ENCODE measurements at regions not wholly inside any gene's neighbourhood (a gene's known extent, or its start where the extent isn't known, plus 50 kb on each side); places are given as distances from the start of the nearest gene placed in this dataset.

DNA sequence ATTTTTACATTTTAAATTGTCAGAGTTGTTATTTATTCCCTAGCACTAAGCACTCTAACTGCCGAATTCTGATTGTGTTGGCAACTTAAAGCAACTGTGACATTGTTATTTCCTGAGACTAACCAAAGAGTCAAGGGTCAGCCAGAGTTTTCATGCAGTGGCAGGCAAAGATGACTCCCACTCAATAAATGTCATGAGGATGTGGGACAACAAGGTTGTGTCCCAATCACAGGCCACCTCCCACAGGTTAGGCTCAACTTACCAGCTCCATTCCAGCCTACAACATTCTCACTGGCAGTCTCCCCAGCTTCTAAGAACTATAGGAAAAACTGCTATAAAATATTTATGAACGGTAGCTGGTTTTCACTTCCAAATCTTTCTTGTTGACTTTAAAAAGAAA lies 80.1 kb downstream of the RSL24D1 start:
- Histone ChIP-seq H2AFZ (ENCODE audit: low read length) (no peak overlapping the region), H3K9me2 (replicated peaks; ENCODE audit: low read depth, low read length) (no peaks in the 10 kb centered on the region), H3K27me3 (ENCODE audit: insufficient read depth, low read length, poor library complexity, severe bottlenecking) (no peaks in the 10 kb centered on the region), H3K79me2 (ENCODE audit: insufficient read depth, low read length) (no peaks in the 10 kb centered on the region), H3K9ac (ENCODE audit: low read depth, low read length, poor library complexity, severe bottlenecking) (no peak overlapping the region), H3K36me3 (ENCODE audit: insufficient read depth, low read length) (no peaks in the 10 kb centered on the region), H4K20me1 (ENCODE audit: insufficient read depth, low read length, poor library complexity, severe bottlenecking) (no peaks in the 10 kb centered on the region), H3K4me1 (ENCODE audit: insufficient read depth, low read length, poor library complexity, severe bottlenecking) (no peaks in the 10 kb centered on the region), H3F3A (ENCODE audit: low read depth) (no peaks in the 10 kb centered on the region), H3K9me3 (ENCODE audit: insufficient read depth, low read depth, low read length) (no peaks in the 10 kb centered on the region), H3K4me3 (ENCODE audit: low read length, poor library complexity, severe bottlenecking) (no peak overlapping the region), H3K4me2 (ENCODE audit: low read depth, low read length, poor library complexity, severe bottlenecking) (no peak overlapping the region)
- no peak for TF ChIP-seq EZH2phosphoT487 (IDR thresholded peaks at IDR 0.05; ENCODE audit: borderline replicate concordance)
- TF ChIP-seq, protein P1, sequence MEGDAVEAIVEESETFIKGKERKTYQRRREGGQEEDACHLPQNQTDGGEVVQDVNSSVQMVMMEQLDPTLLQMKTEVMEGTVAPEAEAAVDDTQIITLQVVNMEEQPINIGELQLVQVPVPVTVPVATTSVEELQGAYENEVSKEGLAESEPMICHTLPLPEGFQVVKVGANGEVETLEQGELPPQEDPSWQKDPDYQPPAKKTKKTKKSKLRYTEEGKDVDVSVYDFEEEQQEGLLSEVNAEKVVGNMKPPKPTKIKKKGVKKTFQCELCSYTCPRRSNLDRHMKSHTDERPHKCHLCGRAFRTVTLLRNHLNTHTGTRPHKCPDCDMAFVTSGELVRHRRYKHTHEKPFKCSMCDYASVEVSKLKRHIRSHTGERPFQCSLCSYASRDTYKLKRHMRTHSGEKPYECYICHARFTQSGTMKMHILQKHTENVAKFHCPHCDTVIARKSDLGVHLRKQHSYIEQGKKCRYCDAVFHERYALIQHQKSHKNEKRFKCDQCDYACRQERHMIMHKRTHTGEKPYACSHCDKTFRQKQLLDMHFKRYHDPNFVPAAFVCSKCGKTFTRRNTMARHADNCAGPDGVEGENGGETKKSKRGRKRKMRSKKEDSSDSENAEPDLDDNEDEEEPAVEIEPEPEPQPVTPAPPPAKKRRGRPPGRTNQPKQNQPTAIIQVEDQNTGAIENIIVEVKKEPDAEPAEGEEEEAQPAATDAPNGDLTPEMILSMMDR (conservative IDR thresholded peaks at IDR 0.05; ENCODE audit: low read length), result no peak

GRCh38 chr15:55113736-55114135 lies 83.0 kb downstream of the RSL24D1 start:
- TF ChIP-seq EZH2phosphoT487 (IDR thresholded peaks at IDR 0.05; ENCODE audit: borderline replicate concordance), result no peak
- TF ChIP-seq, protein P1 (conservative IDR thresholded peaks at IDR 0.05; ENCODE audit: low read length), result no peak
- Histone ChIP-seq H3K4me3 (ENCODE audit: low read length, poor library complexity, severe bottlenecking) (no peak overlapping the region), H2AFZ (ENCODE audit: low read length) (no peak overlapping the region), H3K79me2 (ENCODE audit: insufficient read depth, low read length) (no peaks in the 10 kb centered on the region), H3F3A (ENCODE audit: low read depth) (no peaks in the 10 kb centered on the region), H3K4me2 (ENCODE audit: low read depth, low read length, poor library complexity, severe bottlenecking) (no peak overlapping the region), H3K9me3 (ENCODE audit: insufficient read depth, low read depth, low read length) (no peaks in the 10 kb centered on the region), H3K36me3 (ENCODE audit: insufficient read depth, low read length) (no peaks in the 10 kb centered on the region), H3K9ac (ENCODE audit: low read depth, low read length, poor library complexity, severe bottlenecking) (no peak overlapping the region), H3K9me2 (replicated peaks; ENCODE audit: low read depth, low read length) (no peaks in the 10 kb centered on the region), H3K4me1 (ENCODE audit: insufficient read depth, low read length, poor library complexity, severe bottlenecking) (no peaks in the 10 kb centered on the region), H3K27me3 (ENCODE audit: insufficient read depth, low read length, poor library complexity, severe bottlenecking) (no peaks in the 10 kb centered on the region), H4K20me1 (ENCODE audit: insufficient read depth, low read length, poor library complexity, severe bottlenecking) (no peaks in the 10 kb centered on the region)

DNA sequence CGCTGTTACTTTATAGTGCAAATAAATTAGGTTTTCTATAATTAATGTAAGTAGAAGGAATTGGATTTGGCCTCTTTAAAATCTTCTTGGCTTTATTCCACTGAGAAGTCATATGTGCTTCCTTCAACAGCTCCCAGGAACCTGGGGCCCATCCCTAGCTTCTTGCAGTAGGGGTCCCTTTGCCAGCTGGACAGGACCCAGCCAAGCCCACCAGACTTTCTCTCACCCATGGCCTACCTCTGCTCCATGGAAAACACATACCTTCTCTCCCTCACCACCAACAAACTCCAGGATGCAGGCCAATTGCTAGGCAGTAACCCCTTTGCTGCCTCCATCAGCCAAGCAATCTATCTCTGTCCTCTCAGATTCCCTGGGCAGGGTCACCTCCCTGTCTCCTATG lies 84.0 kb downstream of the RSL24D1 start:
- Histone ChIP-seq H2AFZ (ENCODE audit: low read length) (no peak overlapping the region), H3F3A (ENCODE audit: low read depth) (no peaks in the 10 kb centered on the region)

More for the DNA sequence above, 84.0 kb downstream of the RSL24D1 start:
- TF ChIP-seq EZH2phosphoT487 (IDR thresholded peaks at IDR 0.05; ENCODE audit: borderline replicate concordance), result no peak
- TF ChIP-seq, protein P1 (conservative IDR thresholded peaks at IDR 0.05; ENCODE audit: low read length), result no peak
- no peaks in the 10 kb centered on the region for H3K9me3 ChIP-seq (ENCODE audit: insufficient read depth, low read depth, low read length)
- H3K9ac ChIP-seq (ENCODE audit: low read depth, low read length, poor library complexity, severe bottlenecking), result no peak overlapping the region
- H3K9me2 ChIP-seq (replicated peaks; ENCODE audit: low read depth, low read length), result no peaks in the 10 kb centered on the region
- no peaks in the 10 kb centered on the region for H4K20me1 ChIP-seq (ENCODE audit: insufficient read depth, low read length, poor library complexity, severe bottlenecking)
- no peak overlapping the region for H3K4me3 ChIP-seq (ENCODE audit: low read length, poor library complexity, severe bottlenecking)
- H3K27me3 ChIP-seq (ENCODE audit: insufficient read depth, low read length, poor library complexity, severe bottlenecking), result no peaks in the 10 kb centered on the region
- H3K4me2 ChIP-seq (ENCODE audit: low read depth, low read length, poor library complexity, severe bottlenecking), result no peak overlapping the region
- H3K79me2 ChIP-seq (ENCODE audit: insufficient read depth, low read length), result no peaks in the 10 kb centered on the region
- H3K36me3 ChIP-seq (ENCODE audit: insufficient read depth, low read length), result no peaks in the 10 kb centered on the region
- H3K4me1 ChIP-seq (ENCODE audit: insufficient read depth, low read length, poor library complexity, severe bottlenecking), result no peaks in the 10 kb centered on the region

All from Loucy (cell line).